Transverse colon (tissue), 4 donors: ENCODE measurements at regions not wholly inside any gene's neighbourhood (a gene's known extent, or its start where the extent isn't known, plus 50 kb on each side); places are given as distances from the start of the nearest gene placed in this dataset.

Experiments
- DNase-seq: peaks from one replicate; pipeline ENCODE4 v3.0.0-alpha.2; 2019
- H3K27ac ChIP-seq, 4 donors: fragments of 200-600 bp; sonication (generic); 2 replicates each; pipeline ENCODE4 v1.5.1; 2016 to 2018; ENCODE audit warnings: inconsistent platforms in 4 of 4
- H3K27me3 ChIP-seq: fragments of 200-600 bp; sonication (generic); 2 replicates; pipeline ENCODE4 v1.5.1; 2017; ENCODE audit warnings: inconsistent platforms
- H3K36me3 ChIP-seq, 4 donors: fragments of 200-600 bp; sonication (generic); 2 replicates each; pipeline ENCODE4 v1.5.1; 2017 to 2019; ENCODE audit warnings: inconsistent platforms in 4 of 4
- H3K4me1 ChIP-seq, 4 donors: fragments of 200-600 bp; sonication (generic); 2 replicates each; pipeline ENCODE4 v1.5.1; 2017 to 2020; ENCODE audit warnings: inconsistent platforms in 4 of 4
- H3K4me3 ChIP-seq, 4 donors: fragments of 200-600 bp; sonication (generic); 1 replicate in 1 of 4; 2 replicates in 3 of 4; pipeline versions ENCODE4 v1.5.1 to v1.6.1; 2017 to 2019; ENCODE audit warnings: inconsistent platforms in 4 of 4
- H3K9me3 ChIP-seq, 2 donors: fragments of 200-600 bp; sonication (generic); 2 replicates each; pipeline ENCODE4 v1.5.1; 2017 to 2019; ENCODE audit warnings: inconsistent platforms in 2 of 2
- EP300 ChIP-seq: sonication (generic); formaldehyde crosslinking; IDR thresholded peaks from one replicate; pipeline ENCODE4 v1.6.1; 2017; ENCODE audit warnings: antibody characterized with exemption, low read depth
- POLR2A ChIP-seq: fragments of 450-650 bp; IDR thresholded peaks from one replicate; pipeline ENCODE4 v1.6.1; 2016; ENCODE audit warnings: antibody characterized with exemption, mild to moderate bottlenecking, moderate library complexity
- POLR2AphosphoS5 ChIP-seq, 3 donors: sonication (generic); formaldehyde crosslinking; IDR thresholded peaks; one replicate each; pipeline ENCODE4 v1.6.1; 2016; ENCODE audit warnings: antibody characterized with exemption in 3 of 3
- WGBS, 2 donors: methylation state at CpG; one replicate each; pipeline ENCODE4 v1.1.5; 2018; ENCODE audit warnings: low coverage in 1 of 2; 5-methylcytosine and 5-hydroxymethylcytosine counted together
- in situ Hi-C, 4 donors: fragments of 200-750 bp; cut with MboI; loops; one replicate each; pipeline versions ENCODE4 v1.15.0 to v1.15.1; 2017; ENCODE audit warnings: low sequenced_read_pairs in 3 of 4, low pct_ligation_motif_present in 1 of 4, low pct_unique_long_range_greater_than_20kb in 1 of 4
- intact Hi-C: fragments of 100-400 bp; cut with DNase I; formaldehyde crosslinking; loops from one replicate; pipeline ENCODE4 v1.15.1; 2023; ENCODE audit warnings: low total_unique reads
- TF ChIP-seq, protein P1 (sequence below), 5 experiments: fragments of 200-600 bp in 3 of 5; fragments of 450-650 bp in 2 of 5; sonication (generic) in 3 of 5; IDR thresholded peaks; 1 replicate in 2 of 5; 2 replicates in 3 of 5; pipeline ENCODE4 v1.5.1; 2016 to 2017; ENCODE audit warnings: antibody characterized with exemption in 5 of 5, inconsistent platforms in 3 of 5, mild to moderate bottlenecking in 2 of 5, moderate library complexity in 1 of 5

DNA sequence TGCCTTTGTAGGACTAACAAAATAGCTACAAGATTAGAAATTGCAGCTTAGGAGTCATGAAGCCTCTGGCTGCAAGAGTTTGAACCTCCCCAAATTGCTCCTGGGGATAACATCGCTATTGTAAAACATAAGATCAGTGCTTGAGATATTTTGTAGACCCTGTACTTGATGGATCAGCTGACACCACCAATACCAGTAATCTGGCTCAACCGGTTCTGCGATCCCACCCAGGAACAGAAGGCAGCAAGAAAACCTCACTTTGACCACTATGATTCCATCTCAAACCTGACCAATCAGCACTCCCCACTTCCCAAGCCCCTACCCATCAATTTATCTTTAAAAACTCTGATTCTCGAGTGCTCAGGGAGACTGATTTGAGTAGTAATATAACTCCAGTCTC lies 206.9 kb upstream of the ADRA1D start:
- no peak overlapping the region for H3K27ac ChIP-seq
- no peak for TF ChIP-seq POLR2A
- TF ChIP-seq, protein P1, sequence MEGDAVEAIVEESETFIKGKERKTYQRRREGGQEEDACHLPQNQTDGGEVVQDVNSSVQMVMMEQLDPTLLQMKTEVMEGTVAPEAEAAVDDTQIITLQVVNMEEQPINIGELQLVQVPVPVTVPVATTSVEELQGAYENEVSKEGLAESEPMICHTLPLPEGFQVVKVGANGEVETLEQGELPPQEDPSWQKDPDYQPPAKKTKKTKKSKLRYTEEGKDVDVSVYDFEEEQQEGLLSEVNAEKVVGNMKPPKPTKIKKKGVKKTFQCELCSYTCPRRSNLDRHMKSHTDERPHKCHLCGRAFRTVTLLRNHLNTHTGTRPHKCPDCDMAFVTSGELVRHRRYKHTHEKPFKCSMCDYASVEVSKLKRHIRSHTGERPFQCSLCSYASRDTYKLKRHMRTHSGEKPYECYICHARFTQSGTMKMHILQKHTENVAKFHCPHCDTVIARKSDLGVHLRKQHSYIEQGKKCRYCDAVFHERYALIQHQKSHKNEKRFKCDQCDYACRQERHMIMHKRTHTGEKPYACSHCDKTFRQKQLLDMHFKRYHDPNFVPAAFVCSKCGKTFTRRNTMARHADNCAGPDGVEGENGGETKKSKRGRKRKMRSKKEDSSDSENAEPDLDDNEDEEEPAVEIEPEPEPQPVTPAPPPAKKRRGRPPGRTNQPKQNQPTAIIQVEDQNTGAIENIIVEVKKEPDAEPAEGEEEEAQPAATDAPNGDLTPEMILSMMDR (IDR thresholded peaks at IDR 0.05): no peak
- no peak for TF ChIP-seq EP300
- no peak for TF ChIP-seq POLR2AphosphoS5 (IDR thresholded peaks at IDR 0.05)
- no peaks in the 10 kb centered on the region for H3K9me3 ChIP-seq
- H3K4me1 ChIP-seq: no peaks in the 10 kb centered on the region
- WGBS, 2 donors: 75 to 100% methylated on average over 1 to 4 of the region's 4 CpGs
- intact Hi-C loops (no loop called here), in situ Hi-C loops (no loop called here)
- DNase-seq: no peak
- no peaks in the 10 kb centered on the region for H3K36me3 ChIP-seq
- H3K27me3 ChIP-seq: no peaks in the 10 kb centered on the region
- H3K4me3 ChIP-seq: no peak overlapping the region

DNA sequence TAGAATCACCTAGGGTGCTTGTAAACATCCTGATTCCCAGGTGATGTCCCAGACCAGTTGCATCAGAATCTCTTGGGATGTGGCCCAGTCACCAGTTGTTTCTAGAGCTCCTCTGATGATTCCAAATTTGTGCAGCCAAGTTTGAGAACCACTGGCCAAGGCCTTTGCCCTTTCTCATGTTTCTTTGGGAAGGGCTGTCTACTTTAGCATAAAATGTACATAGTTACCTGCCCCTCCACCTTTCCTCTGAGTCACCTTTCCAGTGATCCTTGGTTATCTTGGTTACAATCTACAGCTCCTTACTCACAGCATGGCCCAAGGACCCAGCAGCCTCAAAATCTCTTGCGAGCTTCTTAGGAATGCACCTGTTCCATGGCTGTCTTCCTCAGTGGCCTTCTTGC lies 206.2 kb upstream of the ADRA1D start:
- intact Hi-C loops (no loop called here), in situ Hi-C loops (no loop called here)
- Histone ChIP-seq H3K9me3 (no peaks in the 10 kb centered on the region), H3K27me3 (no peaks in the 10 kb centered on the region), H3K36me3 (no peaks in the 10 kb centered on the region), H3K4me1 (no peaks in the 10 kb centered on the region), H3K27ac (no peak overlapping the region), H3K4me3 (no peak overlapping the region)
- TF ChIP-seq POLR2AphosphoS5 (IDR thresholded peaks at IDR 0.05) (no peak), EP300 (no peak), POLR2A (no peak)
- TF ChIP-seq, protein P1 (IDR thresholded peaks at IDR 0.05): no peak
- WGBS, 2 donors: 88 to 92% methylated on average over 1 of the region's 1 CpG
- no peak for DNase-seq

- Histone ChIP-seq H3K27ac (no peak overlapping the region), H3K4me3 (no peak overlapping the region)
- no peak for DNase-seq
Measured at GRCh38 chr20:4454111-4454510, 205.0 kb upstream of the ADRA1D start.

GRCh38 chr20:4453359-4453758 lies 204.3 kb upstream of the ADRA1D start:
- DNase-seq: no peak
- Histone ChIP-seq H3K27me3 (no peaks in the 10 kb centered on the region), H3K36me3 (no peaks in the 10 kb centered on the region), H3K4me3 (no peak overlapping the region), H3K27ac (no peak overlapping the region), H3K9me3 (no peaks in the 10 kb centered on the region), H3K4me1 (no peaks in the 10 kb centered on the region)
- in situ Hi-C loops: no loop called here
- 64 to 88% methylated on average over 1 of the region's 1 CpG for WGBS, 2 donors
- intact Hi-C loops: no loop called here
- TF ChIP-seq EP300 (no peak), POLR2A (no peak), POLR2AphosphoS5 (IDR thresholded peaks at IDR 0.05) (no peak)
- TF ChIP-seq, protein P1 (IDR thresholded peaks at IDR 0.05): no peak

More at GRCh38 chr20:4454111-4454510, 205.0 kb upstream of the ADRA1D start:
- H3K9me3 ChIP-seq: no peaks in the 10 kb centered on the region
- TF ChIP-seq POLR2AphosphoS5 (IDR thresholded peaks at IDR 0.05) (no peak), EP300 (no peak), POLR2A (no peak)
- TF ChIP-seq, protein P1 (IDR thresholded peaks at IDR 0.05): no peak
- H3K4me1 ChIP-seq: no peaks in the 10 kb centered on the region
- H3K36me3 ChIP-seq: no peaks in the 10 kb centered on the region
- intact Hi-C loops: no loop called here
- no peaks in the 10 kb centered on the region for H3K27me3 ChIP-seq
- in situ Hi-C loops: no loop called here
- 74 to 77% methylated on average over 3 to 4 of the region's 4 CpGs for WGBS, 2 donors
